ENCODE measurements at regions not wholly inside any gene's neighbourhood (a gene's known extent, or its start where the extent isn't known, plus 50 kb on each side); places are given as distances from the start of the nearest gene placed in this dataset.

DNA sequence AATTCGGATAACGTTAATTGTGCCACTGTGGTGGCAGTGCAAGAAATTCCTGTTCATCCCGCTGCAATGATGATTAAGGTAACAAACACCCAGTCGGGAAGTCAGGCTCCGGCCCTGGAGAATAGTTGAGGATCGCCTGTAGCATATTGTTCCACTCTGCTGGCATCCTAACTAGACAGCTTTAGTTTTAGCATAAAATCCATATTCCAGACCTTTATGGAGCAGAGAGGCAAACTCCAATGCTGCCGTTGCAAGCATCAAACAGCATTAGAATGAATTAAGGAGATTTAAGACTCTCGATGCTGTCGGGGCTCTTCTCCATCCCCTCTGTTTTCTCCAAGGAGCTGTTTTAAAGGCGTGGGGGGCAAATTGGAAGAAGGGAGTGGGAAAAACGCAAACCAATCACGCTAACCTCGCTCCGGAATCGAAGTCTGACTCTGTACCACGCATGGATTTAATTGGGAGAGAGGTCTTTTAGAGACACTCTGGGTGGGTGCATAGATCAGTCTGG, 660.4 kb downstream of the VRK1 start:
- no peak for TF ChIP-seq CTCF (conservative IDR thresholded peaks at IDR 0.05 in 1 of 2, IDR thresholded peaks at IDR 0.05 in 1 of 2; ENCODE audit: extremely low read depth in 1 of 2, insufficient read depth in 1 of 2, low read depth in 1 of 2, low read length in 2 of 2)
- no peak for TF ChIP-seq EZH2 (IDR thresholded peaks at IDR 0.05; ENCODE audit: borderline replicate concordance, low read length)

All from mammary epithelial cell (primary cell).